GM12878 (cell line): ENCODE measurements at regions not wholly inside any gene's neighbourhood (a gene's known extent, or its start where the extent isn't known, plus 50 kb on each side); places are given as distances from the start of the nearest gene placed in this dataset.

Experiments
- ATAC-seq: fragments of 200-7000 bp; cut with Tn5 transposase; 3 replicates; pipeline ENCODE4 v1.9.1; 2020; ENCODE audit warnings: mild to moderate bottlenecking, moderate library complexity
- BruUV-seq: library from RNA; stranded (reverse); fragments of 400-500 nt; replicated peaks from 2 replicates; lab custom pipeline; 2021; lab: Mats Ljungman, UMichigan
- CTCF ChIA-PET: fragments of 300-600 bp; sonication (Branson Sonifier 250); formaldehyde crosslinking; extraction: SDS; loops from one replicate; lab custom pipeline; 2021; ENCODE audit warnings: inconsistent platforms; lab: Yijun Ruan, JAX
- POLR2A ChIA-PET: fragments of 350-600 bp; formaldehyde crosslinking; extraction: SDS; loops from one replicate; lab custom pipeline; 2021; ENCODE audit warnings: inconsistent platforms; lab: Charles Lee
- RAD21 ChIA-PET: fragments of 300-600 bp; sonication (Branson Sonifier 250); formaldehyde crosslinking; loops from one replicate; lab custom pipeline; 2023; ENCODE audit warnings: antibody characterized with exemption; ENCODE audit not compliant: unreplicated experiment; lab: Charles Lee
- SMC1A ChIA-PET: fragments of 300-600 bp; sonication (Branson Sonifier 250); formaldehyde crosslinking; loops from one replicate; lab custom pipeline; 2023; ENCODE audit not compliant: unreplicated experiment, uncharacterized antibody; lab: Charles Lee
- DNase-seq: peaks from one replicate; pipeline ENCODE4 v3.0.0-alpha.2; 2011; ENCODE audit warnings: low read depth, low spot score
- FAIRE-seq: peaks from 3 replicates; lab custom pipeline; 2011; peaks lifted over from hg19 to GRCh38; lab: Jason Lieb, UNC
- H2AFZ ChIP-seq: 2 replicates; pipeline ENCODE4 v1.6.0; 2011; ENCODE audit warnings: low read depth, low read length, control low read depth; ENCODE audit not compliant: control insufficient read depth
- H3K27ac ChIP-seq: 2 replicates; pipeline ENCODE4 v1.5.1; 2011; ENCODE audit warnings: control low read depth; ENCODE audit not compliant: control insufficient read depth, insufficient read depth
- H3K27me3 ChIP-seq, 2 experiments: replicated peaks in 1 of 2; 2 replicates each; pipeline versions ENCODE4 v1.6.0 to v1.6.1; 2011; ENCODE audit warnings: low read length in 1 of 2; ENCODE audit not compliant: control insufficient read depth in 2 of 2, insufficient read depth in 2 of 2
- H3K36me3 ChIP-seq, 2 experiments: 2 replicates each; pipeline ENCODE4 v1.5.1; 2011; ENCODE audit warnings: low read length in 1 of 2; ENCODE audit not compliant: control insufficient read depth in 2 of 2, insufficient read depth in 2 of 2
- H3K4me1 ChIP-seq: 2 replicates; pipeline ENCODE4 v1.6.1; 2011; ENCODE audit warnings: mild to moderate bottlenecking, low read length, moderate library complexity, mixed read lengths; ENCODE audit not compliant: control insufficient read depth, insufficient read depth
- H3K4me2 ChIP-seq: 2 replicates; pipeline ENCODE4 v1.6.0; 2011; ENCODE audit warnings: control low read depth; ENCODE audit not compliant: control insufficient read depth, insufficient read depth
- H3K4me3 ChIP-seq: fragments of 200-600 bp; sonication (generic); 2 replicates; pipeline ENCODE4 v1.5.1; 2016
- H3K79me2 ChIP-seq: 2 replicates; pipeline ENCODE4 v1.6.0; 2011; ENCODE audit warnings: low read length; ENCODE audit not compliant: control insufficient read depth, insufficient read depth
- H3K9ac ChIP-seq: 2 replicates; pipeline ENCODE4 v1.8.0; 2011; ENCODE audit warnings: low read length, control low read depth, mixed read lengths; ENCODE audit not compliant: control insufficient read depth, insufficient read depth
- H3K9me3 ChIP-seq: replicated peaks from 3 replicates; pipeline ENCODE4 v1.5.1; 2011; ENCODE audit warnings: mild to moderate bottlenecking, low read length; ENCODE audit not compliant: control insufficient read depth, insufficient read depth
- H4K20me1 ChIP-seq: 2 replicates; pipeline ENCODE4 v1.6.0; 2011; ENCODE audit not compliant: control insufficient read depth, insufficient read depth
- CBX3 ChIP-seq: fragments of 200-600 bp; sonication (generic); IDR thresholded peaks from 2 replicates; pipeline ENCODE4 v1.6.1; 2016; ENCODE audit warnings: low read depth, borderline replicate concordance
- CBX5 ChIP-seq: sonication (generic); IDR thresholded peaks from 2 replicates; pipeline ENCODE4 v1.6.1; 2016; ENCODE audit warnings: low read depth, moderate library complexity, mild to moderate bottlenecking, inconsistent platforms
- EGR1 ChIP-seq, 2 experiments: IDR thresholded peaks; 1 replicate in 1 of 2; 2 replicates in 1 of 2; pipeline ENCODE4 v1.6.1; 2011 to 2012; ENCODE audit warnings: low read depth in 2 of 2, low read length in 2 of 2, borderline replicate concordance in 1 of 2, mild to moderate bottlenecking in 1 of 2, moderate library complexity in 1 of 2
- MXI1 ChIP-seq: fragments of 150-350 bp; IDR thresholded peaks from 2 replicates; pipeline ENCODE4 v1.6.1; 2011; ENCODE audit warnings: low read depth, mild to moderate bottlenecking, inconsistent platforms, low read length, improper control_type of control experiment
- MYB ChIP-seq: fragments of 150-350 bp; IDR thresholded peaks from 2 replicates; pipeline ENCODE4 v1.6.1; 2014; ENCODE audit warnings: mild to moderate bottlenecking, low read depth, low read length, borderline replicate concordance
- POLR2AphosphoS5 ChIP-seq: IDR thresholded peaks from 2 replicates; pipeline ENCODE4 v1.6.1; 2011; ENCODE audit warnings: mild to moderate bottlenecking, low read length, inconsistent platforms
- SIN3A ChIP-seq: IDR thresholded peaks from 2 replicates; pipeline ENCODE4 v1.6.1; 2012; ENCODE audit warnings: low read depth, low read length, improper control_type of control experiment
- SREBF2 ChIP-seq: IDR thresholded peaks from 2 replicates; pipeline ENCODE4 v1.6.1; 2012; ENCODE audit warnings: mild to moderate bottlenecking, low read length
- ZNF24 ChIP-seq: fragments of 450-650 bp; IDR thresholded peaks from 2 replicates; pipeline ENCODE4 v1.6.1; 2017; ENCODE audit warnings: antibody characterized with exemption, mild to moderate bottlenecking
- WGBS: methylation state at CpG from one replicate; pipeline ENCODE4 v1.1.6; 2016; ENCODE audit warnings: low lambda C conversion rate; ENCODE audit not compliant: insufficient replicate concordance, insufficient coverage; ENCODE audit errors: missing lambda C conversion rate; 5-methylcytosine and 5-hydroxymethylcytosine counted together
- in situ Hi-C: fragments of 300-500 bp; cut with MboI; formaldehyde crosslinking; loops from 9 replicates; pipeline ENCODE4 v1.14.3; 2018; ENCODE audit warnings: mixed read lengths
- intact Hi-C: fragments of 100-400 bp; cut with micrococcal nuclease; formaldehyde crosslinking; loops from one replicate; pipeline ENCODE4 v1.14.2; 2022; ENCODE audit not compliant: unreplicated experiment
- TF ChIP-seq, protein P1 (sequence below): fragments of 450-650 bp; formaldehyde crosslinking; IDR thresholded peaks from 2 replicates; pipeline ENCODE4 v1.4.0; 2020; ENCODE audit warnings: mild to moderate bottlenecking, moderate library complexity
- TF ChIP-seq, protein P2 (sequence below): IDR thresholded peaks from 2 replicates; pipeline ENCODE4 v1.6.1; 2011; ENCODE audit warnings: mild to moderate bottlenecking, low read depth, low read length, moderate library complexity; ENCODE audit not compliant: insufficient replicate concordance

DNA sequence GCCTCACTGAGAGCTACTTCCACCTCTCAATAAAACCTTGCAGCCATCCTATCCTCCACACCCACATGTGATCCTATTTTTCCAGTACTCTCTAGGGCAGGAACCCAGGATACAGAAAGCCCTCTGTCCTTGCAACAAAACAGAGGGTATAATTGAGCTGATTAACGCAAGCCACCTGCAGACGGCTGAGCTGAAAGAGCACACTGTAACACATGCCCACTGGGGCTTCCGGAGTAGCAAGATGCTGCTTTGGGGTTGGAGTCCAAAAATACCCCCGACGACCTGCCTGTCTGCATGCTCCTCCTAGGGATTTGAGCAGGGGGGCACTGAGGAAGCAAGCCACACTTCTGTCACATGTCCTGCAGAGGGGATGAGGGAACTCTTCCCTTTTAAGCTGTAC lies 401.1 kb upstream of the FOXG1 start:
- Histone ChIP-seq H3K9ac (no peak overlapping the region), H3K4me3 (no peak overlapping the region), H3K36me3 (no peaks in the 10 kb centered on the region), H4K20me1 (no peaks in the 10 kb centered on the region), H3K27me3 (no peaks in the 10 kb centered on the region), H2AFZ (no peak overlapping the region), H3K27ac (no peak overlapping the region), H3K9me3 (no peaks in the 10 kb centered on the region; the same call in 2 of the 3 replicates), H3K4me1 (no peaks in the 10 kb centered on the region), H3K79me2 (no peaks in the 10 kb centered on the region), H3K4me2 (no peak overlapping the region)
- intact Hi-C loops (no loop called here), in situ Hi-C loops (no loop called here)
- DNase-seq: no peak
- ChIA-PET CTCF (no interaction called here), SMC1A (no interaction called here), RAD21 (no interaction called here), POLR2A (no interaction called here)
- no TSS peak for BruUV-seq
- no peak for ATAC-seq
- TF ChIP-seq POLR2AphosphoS5: no peak
- no peak for TF ChIP-seq MXI1
- no peak for TF ChIP-seq MYB
- WGBS: 35% methylated on average over 5 of the region's 5 CpGs
- no peak for FAIRE-seq

DNA sequence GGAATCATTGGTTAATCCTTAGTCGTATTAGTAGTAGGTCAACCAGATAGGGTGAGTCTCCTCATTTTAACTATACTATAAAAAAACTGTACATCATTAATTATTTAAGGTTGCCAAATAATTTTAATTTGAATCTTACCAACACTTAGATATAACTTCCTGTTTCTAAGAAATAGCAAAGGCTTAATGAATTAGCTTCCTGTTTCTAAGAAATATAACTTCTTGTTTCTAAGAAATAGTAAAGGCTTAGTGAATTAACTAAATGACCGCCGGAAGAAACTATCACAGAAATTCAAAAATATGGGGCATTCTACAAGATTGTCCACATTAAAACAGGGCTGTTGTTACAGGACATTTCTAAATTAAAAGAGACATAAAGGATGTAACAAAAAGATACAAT lies 392.9 kb upstream of the FOXG1 start:
- ChIA-PET RAD21 (no interaction called here), POLR2A (no interaction called here), SMC1A (no interaction called here), CTCF (no interaction called here)
- Histone ChIP-seq H3K9ac (no peak overlapping the region), H3K27ac (no peak overlapping the region), H3K36me3 (no peaks in the 10 kb centered on the region), H3K9me3 (no peaks in the 10 kb centered on the region), H3K4me2 (no peak overlapping the region), H3K4me1 (no peaks in the 10 kb centered on the region), H3K79me2 (no peaks in the 10 kb centered on the region), H2AFZ (no peak overlapping the region), H4K20me1 (no peaks in the 10 kb centered on the region), H3K27me3 (no peaks in the 10 kb centered on the region), H3K4me3 (no peak overlapping the region)
- intact Hi-C loops: no loop called here
- in situ Hi-C loops: no loop called here
- BruUV-seq: no TSS peak
- no peak for DNase-seq
- ATAC-seq: no peak
- WGBS: 36% methylated on average over 3 of the region's 3 CpGs
- no peak for FAIRE-seq
- TF ChIP-seq CBX5 (no peak), SREBF2 (no peak), CBX3 (no peak), SIN3A (no peak), EGR1 (IDR thresholded peaks at IDR 0.05; ENCODE audit: borderline replicate concordance in 1 of 2, low read depth in 2 of 2, low read length in 2 of 2) (no peak), ZNF24 (no peak), MYB (no peak)
- TF ChIP-seq, protein P1, sequence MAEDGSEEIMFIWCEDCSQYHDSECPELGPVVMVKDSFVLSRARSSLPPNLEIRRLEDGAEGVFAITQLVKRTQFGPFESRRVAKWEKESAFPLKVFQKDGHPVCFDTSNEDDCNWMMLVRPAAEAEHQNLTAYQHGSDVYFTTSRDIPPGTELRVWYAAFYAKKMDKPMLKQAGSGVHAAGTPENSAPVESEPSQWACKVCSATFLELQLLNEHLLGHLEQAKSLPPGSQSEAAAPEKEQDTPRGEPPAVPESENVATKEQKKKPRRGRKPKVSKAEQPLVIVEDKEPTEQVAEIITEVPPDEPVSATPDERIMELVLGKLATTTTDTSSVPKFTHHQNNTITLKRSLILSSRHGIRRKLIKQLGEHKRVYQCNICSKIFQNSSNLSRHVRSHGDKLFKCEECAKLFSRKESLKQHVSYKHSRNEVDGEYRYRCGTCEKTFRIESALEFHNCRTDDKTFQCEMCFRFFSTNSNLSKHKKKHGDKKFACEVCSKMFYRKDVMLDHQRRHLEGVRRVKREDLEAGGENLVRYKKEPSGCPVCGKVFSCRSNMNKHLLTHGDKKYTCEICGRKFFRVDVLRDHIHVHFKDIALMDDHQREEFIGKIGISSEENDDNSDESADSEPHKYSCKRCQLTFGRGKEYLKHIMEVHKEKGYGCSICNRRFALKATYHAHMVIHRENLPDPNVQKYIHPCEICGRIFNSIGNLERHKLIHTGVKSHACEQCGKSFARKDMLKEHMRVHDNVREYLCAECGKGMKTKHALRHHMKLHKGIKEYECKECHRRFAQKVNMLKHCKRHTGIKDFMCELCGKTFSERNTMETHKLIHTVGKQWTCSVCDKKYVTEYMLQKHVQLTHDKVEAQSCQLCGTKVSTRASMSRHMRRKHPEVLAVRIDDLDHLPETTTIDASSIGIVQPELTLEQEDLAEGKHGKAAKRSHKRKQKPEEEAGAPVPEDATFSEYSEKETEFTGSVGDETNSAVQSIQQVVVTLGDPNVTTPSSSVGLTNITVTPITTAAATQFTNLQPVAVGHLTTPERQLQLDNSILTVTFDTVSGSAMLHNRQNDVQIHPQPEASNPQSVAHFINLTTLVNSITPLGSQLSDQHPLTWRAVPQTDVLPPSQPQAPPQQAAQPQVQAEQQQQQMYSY (CRISPR knock-in tag): no peak
- TF ChIP-seq, protein P2, sequence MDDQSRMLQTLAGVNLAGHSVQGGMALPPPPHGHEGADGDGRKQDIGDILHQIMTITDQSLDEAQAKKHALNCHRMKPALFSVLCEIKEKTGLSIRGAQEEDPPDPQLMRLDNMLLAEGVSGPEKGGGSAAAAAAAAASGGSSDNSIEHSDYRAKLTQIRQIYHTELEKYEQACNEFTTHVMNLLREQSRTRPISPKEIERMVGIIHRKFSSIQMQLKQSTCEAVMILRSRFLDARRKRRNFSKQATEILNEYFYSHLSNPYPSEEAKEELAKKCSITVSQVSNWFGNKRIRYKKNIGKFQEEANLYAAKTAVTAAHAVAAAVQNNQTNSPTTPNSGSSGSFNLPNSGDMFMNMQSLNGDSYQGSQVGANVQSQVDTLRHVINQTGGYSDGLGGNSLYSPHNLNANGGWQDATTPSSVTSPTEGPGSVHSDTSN: no peak
